Naive thymus-derived CD4-positive, alpha-beta T cell (primary cell): ENCODE measurements at regions not wholly inside any gene's neighbourhood (a gene's known extent, or its start where the extent isn't known, plus 50 kb on each side); places are given as distances from the start of the nearest gene placed in this dataset.

Experiments
- ATAC-seq: fragments of 150-1000 bp; cut with Tn5 transposase; 2 replicates; pipeline ENCODE4 v1.10.0; 2021; ENCODE audit warnings: mild to moderate bottlenecking, moderate library complexity
- CTCF ChIA-PET: fragments of 350-600 bp; sonication (Branson Sonifier 250); formaldehyde crosslinking; loops from one replicate; lab custom pipeline; 2021; ENCODE audit warnings: antibody characterized with exemption; lab: Charles Lee
- POLR2A ChIA-PET: fragments of 350-600 bp; sonication (Branson Sonifier 250); formaldehyde crosslinking; loops from one replicate; lab custom pipeline; 2021; ENCODE audit warnings: antibody characterized with exemption, inconsistent platforms; lab: Charles Lee
- DNase-seq, 9 donors: peaks; one replicate each; pipeline versions ENCODE4 v3.0.0 to v3.0.0-alpha.2; 2020 to 2022; ENCODE audit warnings: mixed read lengths in 1 of 9
- H3K27ac ChIP-seq: one replicate; pipeline ENCODE4 v1.7.0; 2013; ENCODE audit warnings: mild to moderate bottlenecking, low read depth, low read length, moderate library complexity
- H3K27me3 ChIP-seq, 2 donors: one replicate each; pipeline ENCODE4 v1.7.0; 2013; ENCODE audit warnings: low read length in 2 of 2, mild to moderate bottlenecking in 2 of 2, moderate library complexity in 2 of 2; ENCODE audit not compliant: control insufficient read depth in 2 of 2, insufficient read depth in 2 of 2
- H3K36me3 ChIP-seq, 3 experiments: 1 replicate in 2 of 3; 2 replicates in 1 of 3; pipeline ENCODE4 v1.7.0; 2013; ENCODE audit warnings: low read length in 3 of 3, mild to moderate bottlenecking in 3 of 3, moderate library complexity in 1 of 3; ENCODE audit not compliant: insufficient read depth in 3 of 3, control insufficient read depth in 2 of 3
- H3K4me1 ChIP-seq, 2 donors: one replicate each; pipeline ENCODE4 v1.7.0; 2013; ENCODE audit warnings: low read length in 2 of 2, mild to moderate bottlenecking in 2 of 2, moderate library complexity in 1 of 2; ENCODE audit not compliant: control insufficient read depth in 2 of 2, insufficient read depth in 2 of 2
- H3K4me3 ChIP-seq: 2 replicates; pipeline ENCODE4 v1.7.0; 2013; ENCODE audit warnings: mild to moderate bottlenecking, low read length
- H3K9me3 ChIP-seq, 3 experiments: 1 replicate in 2 of 3; 2 replicates in 1 of 3; pipeline ENCODE4 v1.7.0; 2013; ENCODE audit warnings: low read length in 3 of 3; ENCODE audit not compliant: control insufficient read depth in 2 of 3
- H3K27ac Mint-ChIP-seq, 9 donors: one replicate each; pipeline ENCODE4 v1.8.0; 2020 to 2022; ENCODE audit warnings: mixed read lengths in 9 of 9, mild to moderate bottlenecking in 8 of 9, moderate library complexity in 5 of 9, inconsistent platforms in 2 of 9
- H3K27me3 Mint-ChIP-seq, 5 donors: one replicate each; pipeline ENCODE4 v1.8.0; 2021 to 2022; ENCODE audit warnings: mixed read lengths in 5 of 5, mild to moderate bottlenecking in 1 of 5
- H3K36me3 Mint-ChIP-seq, 5 donors: one replicate each; pipeline ENCODE4 v1.8.0; 2020 to 2022; ENCODE audit warnings: mixed read lengths in 5 of 5, mild to moderate bottlenecking in 3 of 5, inconsistent platforms in 1 of 5
- H3K4me1 Mint-ChIP-seq, 7 donors: one replicate each; pipeline ENCODE4 v1.8.0; 2020 to 2022; ENCODE audit warnings: mixed read lengths in 7 of 7, mild to moderate bottlenecking in 3 of 7, inconsistent platforms in 1 of 7
- H3K4me3 Mint-ChIP-seq, 10 donors: one replicate each; pipeline ENCODE4 v1.8.0; 2020 to 2022; ENCODE audit warnings: mild to moderate bottlenecking in 10 of 10, mixed read lengths in 10 of 10, moderate library complexity in 6 of 10, inconsistent platforms in 2 of 10
- H3K9me3 Mint-ChIP-seq, 11 donors: one replicate each; pipeline ENCODE4 v1.8.0; 2020 to 2022; ENCODE audit warnings: mixed read lengths in 11 of 11, mild to moderate bottlenecking in 4 of 11, inconsistent platforms in 1 of 11, moderate library complexity in 1 of 11
- intact Hi-C, 2 donors: fragments of 100-400 bp; cut with micrococcal nuclease; formaldehyde crosslinking; loops; one replicate each; pipeline ENCODE4 v1.15.1; 2023

GRCh38 chr11:130601764-130602460 lies 153.5 kb downstream of the ADAMTS15 start:
- H3K27ac Mint-ChIP-seq, result no peak overlapping the region
- DNase-seq, result no peak
- CTCF ChIA-PET, result no interaction called here

GRCh38 chr11:130602641-130603334 lies 154.3 kb downstream of the ADAMTS15 start:
- Mint-ChIP-seq H3K9me3 (peaks cover 0 to 4% (median 0%) of the 10 kb centered on the region in 11 donors), H3K36me3 (no peaks in the 10 kb centered on the region), H3K27ac (no peak overlapping the region), H3K27me3 (no peaks in the 10 kb centered on the region), H3K4me3 (no peak overlapping the region), H3K4me1 (no peaks in the 10 kb centered on the region)
- DNase-seq (no peak), ATAC-seq (no peak)
- CTCF ChIA-PET, result no interaction called here
- Histone ChIP-seq H3K27me3 (no peaks in the 10 kb centered on the region), H3K4me3 (no peak overlapping the region), H3K9me3 (no peaks in the 10 kb centered on the region), H3K36me3 (no peaks in the 10 kb centered on the region), H3K27ac (no peak overlapping the region), H3K4me1 (no peaks in the 10 kb centered on the region)
- POLR2A ChIA-PET, result no interaction called here
- intact Hi-C loops, result no loop called here

More at GRCh38 chr11:130601764-130602460, 153.5 kb downstream of the ADAMTS15 start:
- Mint-ChIP-seq H3K9me3 (peaks cover 0 to 4% (median 0%) of the 10 kb centered on the region in 11 donors), H3K27me3 (no peaks in the 10 kb centered on the region), H3K4me1 (no peaks in the 10 kb centered on the region), H3K36me3 (no peaks in the 10 kb centered on the region), H3K4me3 (no peak overlapping the region)
- no peak for ATAC-seq
- H3K4me3 ChIP-seq, result no peak overlapping the region
- no peaks in the 10 kb centered on the region for H3K27me3 ChIP-seq
- POLR2A ChIA-PET, result no interaction called here
- no peaks in the 10 kb centered on the region for H3K4me1 ChIP-seq
- H3K9me3 ChIP-seq, result no peaks in the 10 kb centered on the region
- intact Hi-C loops, result no loop called here
- no peaks in the 10 kb centered on the region for H3K36me3 ChIP-seq
- no peak overlapping the region for H3K27ac ChIP-seq

GRCh38 chr11:130603335-130603906 lies 155.0 kb downstream of the ADAMTS15 start:
- intact Hi-C loops, result no loop called here
- Mint-ChIP-seq H3K27ac (no peak overlapping the region), H3K27me3 (peaks cover 0 to 5% (median 4%) of the 10 kb centered on the region in 5 donors), H3K36me3 (no peaks in the 10 kb centered on the region), H3K9me3 (peaks cover 0 to 4% (median 0%) of the 10 kb centered on the region in 11 donors), H3K4me1 (no peaks in the 10 kb centered on the region), H3K4me3 (no peak overlapping the region)
- ChIA-PET CTCF (no interaction called here), POLR2A (no interaction called here)
- H3K4me3 ChIP-seq, result no peak overlapping the region
- H3K36me3 ChIP-seq, result no peaks in the 10 kb centered on the region
- DNase-seq (no peak), ATAC-seq (no peak)
- no peaks in the 10 kb centered on the region for H3K27me3 ChIP-seq
- no peak overlapping the region for H3K27ac ChIP-seq
- H3K9me3 ChIP-seq, result no peaks in the 10 kb centered on the region
- H3K4me1 ChIP-seq, result no peaks in the 10 kb centered on the region

- Mint-ChIP-seq H3K4me3 (no peak overlapping the region), H3K36me3 (no peaks in the 10 kb centered on the region), H3K4me1 (no peaks in the 10 kb centered on the region), H3K27ac (no peak overlapping the region), H3K27me3 (peaks cover 0 to 9% (median 5%) of the 10 kb centered on the region in 5 donors), H3K9me3 (peaks cover 0 to 3% (median 0%) of the 10 kb centered on the region in 11 donors)
- no peaks in the 10 kb centered on the region for H3K27me3 ChIP-seq
- intact Hi-C loops, result no loop called here
- no peaks in the 10 kb centered on the region for H3K9me3 ChIP-seq
- H3K36me3 ChIP-seq, result no peaks in the 10 kb centered on the region
- ChIA-PET POLR2A (no interaction called here), CTCF (no interaction called here)
- no peak overlapping the region for H3K4me3 ChIP-seq
- no peak overlapping the region for H3K27ac ChIP-seq
- DNase-seq, result no peak
- ATAC-seq, result no peak
- no peaks in the 10 kb centered on the region for H3K4me1 ChIP-seq
Measured at GRCh38 chr11:130604606-130605005, 156.2 kb downstream of the ADAMTS15 start.

- no peaks in the 10 kb centered on the region for H3K27me3 ChIP-seq
- Mint-ChIP-seq H3K36me3 (no peaks in the 10 kb centered on the region), H3K9me3 (no peaks in the 10 kb centered on the region), H3K4me3 (no peak overlapping the region), H3K27ac (no peak overlapping the region), H3K27me3 (peaks cover 0 to 9% (median 5%) of the 10 kb centered on the region in 5 donors), H3K4me1 (no peaks in the 10 kb centered on the region)
- no peaks in the 10 kb centered on the region for H3K9me3 ChIP-seq
- H3K27ac ChIP-seq, result no peak overlapping the region
- H3K4me3 ChIP-seq, result no peak overlapping the region
- H3K36me3 ChIP-seq, result no peaks in the 10 kb centered on the region
- ATAC-seq (no peak), DNase-seq (no peak)
- H3K4me1 ChIP-seq, result no peaks in the 10 kb centered on the region
- POLR2A ChIA-PET, result no interaction called here
- intact Hi-C loops, result no loop called here
- CTCF ChIA-PET, result no interaction called here
Measured at GRCh38 chr11:130606178-130606577, 157.7 kb downstream of the ADAMTS15 start.

GRCh38 chr11:130606781-130607511 lies 158.5 kb downstream of the ADAMTS15 start:
- Histone ChIP-seq H3K9me3 (no peaks in the 10 kb centered on the region), H3K4me3 (no peak overlapping the region), H3K36me3 (no peaks in the 10 kb centered on the region), H3K27ac (no peak overlapping the region), H3K4me1 (no peaks in the 10 kb centered on the region), H3K27me3 (no peaks in the 10 kb centered on the region)
- ChIA-PET CTCF (no interaction called here), POLR2A (no interaction called here)
- Mint-ChIP-seq H3K27ac (no peak overlapping the region), H3K36me3 (no peaks in the 10 kb centered on the region), H3K27me3 (peaks cover 0 to 9% (median 5%) of the 10 kb centered on the region in 5 donors), H3K9me3 (no peaks in the 10 kb centered on the region), H3K4me3 (no peak overlapping the region), H3K4me1 (no peaks in the 10 kb centered on the region)
- DNase-seq, result no peak
- intact Hi-C loops, result no loop called here
- no peak for ATAC-seq
